ENCODE measurements at regions not wholly inside any gene's neighbourhood (a gene's known extent, or its start where the extent isn't known, plus 50 kb on each side); places are given as distances from the start of the nearest gene placed in this dataset.

GRCh38 chr1:222104694-222105392 lies 363.0 kb upstream of the DUSP10 start:
- Histone ChIP-seq H3K36me3 (no peaks in the 10 kb centered on the region), H3K4me1 (no peaks in the 10 kb centered on the region), H3K27ac (no peak overlapping the region), H3K27me3 (no peaks in the 10 kb centered on the region), H3K4me3 (no peak overlapping the region), H3K9me3 (no peaks in the 10 kb centered on the region)
- DNase-seq, result no peak
- intact Hi-C loops (cut with DNase I), result no loop called here
- ATAC-seq, result peak in 2 of 4 donors; percentile 13 to 14
- FAIRE-seq, result no peak
- no peak for TF ChIP-seq CTCF (IDR thresholded peaks at IDR 0.05)
- 32 to 33% methylated on average over 6 of the region's 6 CpGs for WGBS, 2 donors

- no peaks in the 10 kb centered on the region for H3K27me3 ChIP-seq
- no peak overlapping the region for H3K27ac ChIP-seq
- H3K4me3 ChIP-seq, result no peak overlapping the region
- ATAC-seq (no peak), FAIRE-seq (no peak), DNase-seq (no peak)
- intact Hi-C loops (cut with DNase I), result no loop called here
- H3K9me3 ChIP-seq, result no peaks in the 10 kb centered on the region
- no peaks in the 10 kb centered on the region for H3K36me3 ChIP-seq
- TF ChIP-seq CTCF (IDR thresholded peaks at IDR 0.05), result no peak
- WGBS, 2 donors, result 76 to 81% methylated on average over 4 of the region's 4 CpGs
- H3K4me1 ChIP-seq, result no peaks in the 10 kb centered on the region
Observed at GRCh38 chr1:222104097-222104496, 362.2 kb upstream of the DUSP10 start.

GRCh38 chr1:222099746-222100145 lies 357.9 kb upstream of the DUSP10 start:
- ATAC-seq, result no peak
- intact Hi-C loops (cut with DNase I), result no loop called here
- no peak for FAIRE-seq

GRCh38 chr1:222098404-222098803 lies 356.5 kb upstream of the DUSP10 start:
- Histone ChIP-seq H3K9me3 (no peaks in the 10 kb centered on the region), H3K4me1 (no peaks in the 10 kb centered on the region), H3K27me3 (no peaks in the 10 kb centered on the region), H3K4me3 (no peak overlapping the region), H3K27ac (no peak overlapping the region), H3K36me3 (no peaks in the 10 kb centered on the region)
- FAIRE-seq (no peak), DNase-seq (no peak), ATAC-seq (no peak)
- intact Hi-C loops (cut with DNase I), result no loop called here
- 35 to 43% methylated on average over 2 of the region's 2 CpGs for WGBS, 2 donors
- no peak for TF ChIP-seq CTCF (IDR thresholded peaks at IDR 0.05)

More at GRCh38 chr1:222099746-222100145, 357.9 kb upstream of the DUSP10 start:
- no peaks in the 10 kb centered on the region for H3K27me3 ChIP-seq
- WGBS, 2 donors, result 45 to 74% methylated on average over 2 of the region's 2 CpGs
- TF ChIP-seq CTCF (IDR thresholded peaks at IDR 0.05), result no peak
- no peaks in the 10 kb centered on the region for H3K9me3 ChIP-seq
- no peaks in the 10 kb centered on the region for H3K4me1 ChIP-seq
- H3K4me3 ChIP-seq, result no peak overlapping the region
- H3K36me3 ChIP-seq, result no peaks in the 10 kb centered on the region
- H3K27ac ChIP-seq, result no peak overlapping the region
- no peak for DNase-seq

- 54 to 61% methylated on average over 4 of the region's 4 CpGs for WGBS, 2 donors
- H3K9me3 ChIP-seq, result no peaks in the 10 kb centered on the region
- DNase-seq (no peak), FAIRE-seq (no peak), ATAC-seq (peak; percentile 35 to 77 (median 61))
- no peak overlapping the region for H3K4me3 ChIP-seq
- H3K27ac ChIP-seq, result no peak overlapping the region
- no peaks in the 10 kb centered on the region for H3K27me3 ChIP-seq
- H3K4me1 ChIP-seq, result no peaks in the 10 kb centered on the region
- intact Hi-C loops (cut with DNase I), result no loop called here
- no peak for TF ChIP-seq CTCF (IDR thresholded peaks at IDR 0.05)
- H3K36me3 ChIP-seq, result no peaks in the 10 kb centered on the region
Observed at GRCh38 chr1:222097588-222097987, 355.7 kb upstream of the DUSP10 start.
